OCI-LY3 (cell line): ENCODE measurements at regions not wholly inside any gene's neighbourhood (a gene's known extent, or its start where the extent isn't known, plus 50 kb on each side); places are given as distances from the start of the nearest gene placed in this dataset.

Experiments used
- CTCF ChIP-seq: fragments of 200-600, 300-600 bp; sonication (generic); IDR thresholded peaks from 2 replicates; pipeline ENCODE4 v1.5.1; 2014; ENCODE audit warnings: antibody characterized with exemption, low read length, low read depth
- EZH2phosphoT487 ChIP-seq: fragments of 200-600 bp; shearing (Covaris generic); IDR thresholded peaks from 2 replicates; pipeline ENCODE4 v1.6.1; 2018; ENCODE audit warnings: antibody characterized with exemption, mixed run types, low read depth

GRCh38 chr18:23351521-23351920 lies 101.6 kb upstream of the RIOK3 start:
- TF ChIP-seq CTCF (no peak), EZH2phosphoT487 (no peak)
